Sciatic nerve (tissue), 2 donors: ENCODE measurements at regions not wholly inside any gene's neighbourhood (a gene's known extent, or its start where the extent isn't known, plus 50 kb on each side); places are given as distances from the start of the nearest gene placed in this dataset.
"Not testable (repeated sequence)": the region's sequence is repeated elsewhere in the genome, so short reads cannot be mapped to it uniquely, and the experiment has no call there.

Experiments used
- ATAC-seq: fragments of 200-7000 bp; cut with Tn5 transposase; one replicate; pipeline ENCODE4 v1.9.1; 2020; ENCODE audit warnings: mild to moderate bottlenecking, moderate library complexity
- DNase-seq: peaks from one replicate; pipeline ENCODE4 v3.0.0-alpha.2; 2020; ENCODE audit warnings: low spot score
- intact Hi-C: fragments of 100-400 bp; cut with DNase I; formaldehyde crosslinking; loops from one replicate; pipeline ENCODE4 v1.14.2; 2022
- donor health status: DM: no; HTN: no; CAD: no.
- donor health status: DM: no; HTN: no; CAD: no.

DNA sequence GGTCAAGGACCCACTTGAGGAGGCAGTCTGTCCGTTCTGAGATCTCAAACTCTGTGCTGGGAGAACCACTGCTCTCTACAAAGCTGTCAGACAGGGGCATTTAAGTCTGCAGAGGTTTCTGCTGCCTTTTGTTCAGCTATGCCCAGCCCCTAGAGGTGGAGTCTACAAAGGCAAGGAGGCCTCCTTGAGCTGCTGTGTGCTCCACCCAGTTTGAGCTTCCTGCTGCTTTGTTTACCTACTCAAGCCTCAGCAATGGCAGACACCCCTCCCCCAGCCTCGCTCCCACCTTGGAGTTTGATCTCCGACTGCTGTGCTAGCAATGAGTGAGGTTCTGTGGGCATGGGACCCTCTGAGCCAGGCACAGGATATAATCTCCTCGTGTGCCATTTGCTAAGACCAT, 156.8 kb upstream of the ARPP21 start:
- DNase-seq, intact Hi-C loops, ATAC-seq: not testable (repeated sequence)

DNA sequence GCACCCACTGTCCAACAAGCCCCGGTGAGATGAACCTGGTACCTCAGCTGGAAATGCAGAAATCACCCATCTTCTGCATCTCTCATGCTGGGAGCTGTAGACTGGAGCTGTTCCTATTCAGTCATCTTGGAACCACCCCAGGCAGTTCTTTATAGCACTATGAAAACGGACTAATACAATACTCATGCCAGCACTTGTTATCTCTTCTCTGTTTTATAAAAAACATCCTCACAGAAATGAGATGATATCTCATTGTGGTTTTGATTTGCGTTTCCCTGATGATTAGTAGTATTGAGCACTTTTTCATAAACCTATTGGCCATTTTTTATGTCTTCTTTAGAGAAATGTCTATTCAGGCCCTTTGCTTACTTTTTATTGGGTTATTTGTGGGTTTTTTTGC, 156.2 kb upstream of the ARPP21 start:
- DNase-seq: no peak
- intact Hi-C loops: no loop called here
- no peak for ATAC-seq

DNA sequence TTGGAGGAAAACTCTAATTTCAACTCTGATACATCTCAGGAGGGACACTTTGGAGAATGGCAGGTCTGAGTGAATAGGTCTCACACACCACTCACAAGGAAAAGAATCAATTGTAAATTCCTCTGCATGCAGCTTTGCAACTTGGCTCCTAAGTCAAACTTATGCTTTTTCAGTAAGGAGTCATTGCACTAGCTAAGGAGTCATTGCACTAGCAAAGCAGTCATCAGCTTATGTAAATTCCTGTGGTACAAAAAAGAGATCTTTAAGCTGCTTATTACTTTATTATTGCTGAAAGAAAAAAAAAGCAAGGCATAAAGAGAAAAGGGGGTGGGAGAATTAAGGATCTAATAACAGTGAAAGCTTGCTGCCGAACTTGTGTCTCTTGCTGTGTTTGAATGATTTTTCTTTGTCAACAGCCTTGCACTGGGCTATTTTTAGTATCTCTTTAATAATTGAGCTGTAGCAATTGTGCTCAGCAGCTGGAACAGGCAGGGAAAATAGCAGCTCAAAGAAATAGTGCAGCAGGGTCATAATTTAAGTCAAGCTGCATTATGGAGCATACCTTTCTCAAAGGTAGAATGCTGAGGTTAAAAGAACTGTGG, 154.3 kb upstream of the ARPP21 start:
- ATAC-seq: no peak
- intact Hi-C loops: no loop called here

DNA sequence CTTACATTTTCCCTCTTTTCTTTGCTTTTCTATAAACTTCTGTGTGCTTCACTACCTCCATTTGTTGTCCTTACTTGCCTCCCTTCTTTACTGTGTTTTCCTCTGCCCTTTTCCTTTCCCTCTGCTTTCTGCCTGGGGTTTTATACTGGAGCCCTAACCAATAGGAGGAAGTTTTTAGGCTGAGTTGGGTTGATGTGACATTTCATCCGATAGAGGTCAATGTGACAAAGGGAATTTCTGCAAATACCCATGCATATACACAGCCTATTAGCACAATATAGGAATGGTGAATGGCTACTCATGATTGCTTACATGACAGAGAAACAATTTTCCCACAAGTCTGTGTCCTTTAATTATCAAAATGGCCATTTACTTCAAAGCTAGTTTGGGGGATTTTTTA, 153.0 kb upstream of the ARPP21 start:
- ATAC-seq: no peak
- DNase-seq: no peak
- intact Hi-C loops: no loop called here

More for the DNA sequence above, 154.3 kb upstream of the ARPP21 start:
- no peak for DNase-seq

DNA sequence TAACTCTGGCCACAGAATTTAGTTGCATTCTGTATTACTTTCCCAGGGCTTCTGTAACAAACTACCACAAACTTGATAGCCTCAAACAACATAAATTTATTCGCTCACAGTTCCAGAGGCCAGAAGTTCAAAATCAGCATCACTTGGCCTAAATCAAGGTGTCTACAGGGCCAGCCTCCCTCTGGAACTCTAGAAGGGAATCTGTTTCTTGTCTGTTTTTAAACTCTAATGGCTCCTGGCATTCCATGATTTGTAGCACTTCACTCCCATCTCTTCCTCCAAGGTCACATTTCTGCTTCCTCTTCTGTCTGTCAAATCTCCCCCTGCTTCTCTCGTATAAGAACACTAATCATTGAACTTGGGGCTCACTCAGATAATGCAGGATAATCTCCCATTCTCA, 151.9 kb upstream of the ARPP21 start:
- intact Hi-C loops: no loop called here

DNA sequence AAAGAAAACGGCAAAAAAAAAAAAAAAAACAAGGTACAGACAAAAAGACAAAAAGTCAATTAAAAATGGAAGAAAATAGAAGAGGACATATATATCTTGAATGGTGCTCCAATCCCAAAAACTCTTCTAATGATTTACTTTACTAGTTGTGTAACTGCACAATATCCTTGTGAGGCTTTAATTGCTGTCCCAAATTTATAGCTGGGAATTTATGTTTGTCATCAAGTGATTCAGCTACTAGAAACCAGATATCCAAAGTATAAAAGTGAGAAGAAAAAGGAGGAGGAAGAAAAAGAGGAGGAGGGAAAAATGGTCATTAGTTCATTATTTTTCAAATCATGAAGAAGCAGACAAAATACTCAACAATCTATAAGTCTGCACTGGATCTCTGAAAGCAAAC, 150.8 kb upstream of the ARPP21 start:
- intact Hi-C loops: no loop called here
- no peak for ATAC-seq
- DNase-seq: no peak

More for the DNA sequence above, 151.9 kb upstream of the ARPP21 start:
- DNase-seq: no peak
- ATAC-seq: no peak

DNA sequence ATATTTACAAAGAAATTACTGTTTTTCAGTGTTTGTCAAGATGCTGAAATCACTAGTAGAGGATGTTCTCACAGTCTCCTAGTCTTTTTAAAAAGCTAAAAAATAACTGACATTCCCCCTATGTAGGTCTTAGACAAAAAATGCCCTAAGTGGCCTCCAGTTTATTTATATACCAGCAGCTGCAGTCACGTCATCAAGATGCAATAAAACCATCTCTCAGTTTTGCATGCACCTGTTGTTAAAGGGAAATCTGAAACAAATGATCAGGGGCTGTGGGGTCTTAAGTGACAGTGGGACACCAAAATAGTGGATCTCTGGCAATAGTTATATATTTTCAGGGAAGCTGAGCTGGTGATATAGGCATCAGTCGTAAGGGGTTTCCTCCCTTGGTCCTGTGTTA, 146.5 kb upstream of the ARPP21 start:
- intact Hi-C loops: no loop called here
- DNase-seq: no peak
- no peak for ATAC-seq

DNA sequence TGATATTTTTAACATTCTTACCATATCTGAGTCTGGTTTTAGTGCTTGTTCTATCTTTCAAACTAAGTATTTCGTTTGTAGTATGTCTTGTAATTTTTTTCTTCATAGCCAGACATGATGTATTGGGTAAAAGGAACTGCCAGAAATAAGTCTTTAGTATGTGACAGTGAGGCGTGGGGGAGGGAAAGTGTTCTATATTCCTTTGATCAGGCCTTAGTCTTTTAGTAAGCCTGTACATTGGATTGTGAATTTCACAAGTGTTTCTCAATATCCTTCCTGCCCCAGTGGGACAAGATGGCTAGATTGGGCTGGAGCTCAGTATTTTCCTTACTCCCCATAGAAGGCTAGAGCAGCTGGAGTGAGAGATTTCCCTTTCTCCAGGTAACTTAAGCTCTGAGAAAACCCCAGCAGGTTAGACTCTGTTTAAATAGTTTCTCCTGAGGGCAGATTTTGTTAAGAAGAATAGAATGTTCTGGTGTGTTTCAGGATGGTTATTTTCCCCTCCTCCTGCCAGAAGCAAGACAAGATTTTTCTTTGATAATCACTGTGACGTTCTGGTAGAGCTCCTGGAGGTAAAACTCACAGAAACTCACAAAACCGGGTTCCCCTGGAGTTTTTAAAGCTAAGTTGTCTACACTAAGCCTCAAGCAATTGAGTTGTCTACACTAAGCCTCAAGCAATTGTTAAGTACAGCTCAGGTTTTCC, 140.7 kb upstream of the ARPP21 start:
- intact Hi-C loops: no loop called here
- DNase-seq: no peak
- no peak for ATAC-seq

DNA sequence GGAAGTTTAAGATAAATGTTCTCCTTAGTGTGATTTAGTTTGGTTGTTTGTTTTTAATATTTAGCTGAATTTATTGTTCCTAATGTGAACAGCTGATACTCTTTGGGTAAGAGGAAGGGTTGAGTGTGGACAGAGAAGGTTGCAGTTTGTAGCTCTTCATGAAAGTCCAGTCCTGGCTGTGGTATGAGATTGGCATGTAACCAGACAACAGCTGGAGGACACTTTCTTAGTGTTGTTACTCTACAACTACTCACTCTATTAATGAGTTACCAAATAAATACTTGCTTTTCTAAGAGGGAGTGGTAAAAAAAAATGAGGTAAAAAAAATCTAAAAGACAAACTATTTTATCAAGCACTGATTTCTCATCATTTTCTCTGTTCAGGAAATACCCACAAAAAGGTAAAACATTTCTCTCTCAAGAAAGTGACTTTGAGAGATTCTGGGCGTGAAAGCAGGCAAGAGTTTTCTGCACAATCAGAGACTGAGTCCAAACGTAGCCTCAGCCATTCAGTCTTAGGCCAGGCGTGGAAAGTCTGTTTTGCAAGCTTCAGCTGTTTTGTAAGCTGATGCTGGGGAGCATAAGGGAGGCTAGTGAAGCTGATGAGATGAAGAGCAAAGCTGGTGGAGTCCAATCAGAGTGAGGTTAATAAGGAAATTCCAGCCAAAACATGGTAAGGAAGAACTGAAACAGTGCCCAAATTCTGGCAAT, 138.5 kb upstream of the ARPP21 start:
- no peak for ATAC-seq
- no peak for DNase-seq
- intact Hi-C loops: no loop called here

DNA sequence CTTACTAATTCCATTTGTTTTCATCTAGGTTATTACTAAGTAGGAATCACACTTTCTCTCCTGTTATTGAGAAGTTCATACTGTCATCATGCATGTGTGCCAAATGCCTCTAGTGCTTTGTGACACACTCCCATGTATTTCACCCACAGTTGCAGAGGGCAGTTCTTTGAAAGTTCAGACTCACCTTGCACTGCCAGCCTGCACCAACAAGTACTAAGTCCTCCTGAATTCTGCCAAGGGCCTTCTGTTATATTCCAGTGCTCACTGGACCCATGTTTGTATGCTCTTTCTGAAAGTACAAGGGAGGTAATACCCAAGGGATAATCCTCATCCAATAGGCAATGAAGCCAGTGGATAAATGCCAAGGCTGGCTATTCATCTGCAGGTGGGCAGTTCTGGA, 136.6 kb upstream of the ARPP21 start:
- ATAC-seq (no peak), DNase-seq (no peak)
- intact Hi-C loops: no loop called here

DNA sequence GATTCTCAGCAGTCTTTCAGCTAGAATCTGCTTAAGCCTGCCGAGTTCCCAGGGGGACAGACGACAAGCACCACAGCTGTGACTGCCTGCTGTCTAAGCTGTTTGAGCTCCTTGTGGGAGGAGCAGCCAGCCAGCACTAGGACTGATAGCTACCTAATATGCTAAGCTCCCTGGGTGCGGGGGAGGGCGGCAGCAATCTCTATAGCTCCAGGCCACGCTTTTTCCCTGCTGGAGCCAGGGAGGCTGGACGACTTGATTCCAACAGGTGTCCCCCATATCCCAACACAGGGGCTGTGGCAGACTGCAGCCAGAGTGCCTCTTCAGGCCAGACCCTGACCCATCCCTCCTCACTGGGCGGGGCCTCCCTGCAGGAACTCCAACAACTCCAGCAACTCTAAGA, 134.1 kb upstream of the ARPP21 start:
- intact Hi-C loops: no loop called here
- no peak for DNase-seq
- no peak for ATAC-seq

DNA sequence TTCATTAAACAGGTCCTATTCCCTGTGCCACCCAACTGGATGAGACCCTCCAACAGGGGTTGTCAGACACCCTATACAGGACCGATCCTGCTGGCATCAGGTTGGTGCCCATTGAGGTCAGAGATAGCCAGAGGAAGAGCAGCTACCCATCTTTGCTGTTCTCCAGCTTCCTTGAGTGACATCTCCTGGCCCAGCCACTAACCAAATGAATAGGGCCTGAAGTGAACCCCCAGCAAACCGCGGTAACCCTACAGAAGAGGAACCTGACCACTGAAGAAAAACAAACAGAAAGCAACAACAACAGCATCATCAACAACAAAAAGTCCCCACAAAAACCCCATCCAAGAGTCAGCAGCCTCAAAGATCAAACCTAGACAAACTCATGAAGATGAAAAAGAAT, 133.6 kb upstream of the ARPP21 start:
- intact Hi-C loops: no loop called here
- ATAC-seq (no peak), DNase-seq (no peak)

DNA sequence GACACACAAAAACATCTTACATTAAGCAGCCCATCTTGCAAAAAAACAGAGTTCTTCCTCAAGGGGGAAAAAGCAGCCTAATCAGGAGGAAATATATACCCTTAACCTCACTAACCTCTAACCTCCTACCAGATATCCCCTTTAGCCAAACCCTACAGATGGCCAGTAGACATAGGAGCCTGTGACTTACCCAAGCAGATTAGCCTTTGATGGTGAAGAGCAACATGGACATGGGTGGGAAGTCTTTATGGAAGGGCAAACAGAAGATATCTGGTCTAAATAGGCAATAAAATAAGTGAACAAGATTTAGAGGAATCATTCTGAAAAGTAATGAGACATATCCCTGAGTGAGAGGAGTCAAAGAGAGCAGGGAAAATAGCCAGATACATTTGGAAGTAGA, 119.4 kb upstream of the ARPP21 start:
- intact Hi-C loops: no loop called here
- ATAC-seq (no peak), DNase-seq (no peak)

DNA sequence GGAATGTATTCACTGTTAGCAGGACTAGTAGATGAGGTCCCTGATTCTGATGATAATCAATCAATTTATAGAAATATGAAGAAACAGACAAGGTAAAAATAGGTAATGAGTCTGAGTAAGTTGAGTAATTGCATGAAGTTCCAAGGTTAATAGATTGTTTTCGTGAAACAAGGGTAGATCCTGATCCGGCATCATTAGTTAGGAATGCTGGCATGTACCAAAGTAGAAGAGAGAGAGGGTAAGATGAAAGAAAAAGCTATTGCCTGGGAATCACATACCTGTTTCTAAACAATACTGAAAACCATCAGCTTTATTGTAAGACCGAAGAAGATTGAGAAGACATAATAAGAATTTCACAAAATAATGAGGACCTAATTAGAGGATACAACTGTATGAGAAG, 118.1 kb upstream of the ARPP21 start:
- intact Hi-C loops: no loop called here
- ATAC-seq: no peak
- no peak for DNase-seq

DNA sequence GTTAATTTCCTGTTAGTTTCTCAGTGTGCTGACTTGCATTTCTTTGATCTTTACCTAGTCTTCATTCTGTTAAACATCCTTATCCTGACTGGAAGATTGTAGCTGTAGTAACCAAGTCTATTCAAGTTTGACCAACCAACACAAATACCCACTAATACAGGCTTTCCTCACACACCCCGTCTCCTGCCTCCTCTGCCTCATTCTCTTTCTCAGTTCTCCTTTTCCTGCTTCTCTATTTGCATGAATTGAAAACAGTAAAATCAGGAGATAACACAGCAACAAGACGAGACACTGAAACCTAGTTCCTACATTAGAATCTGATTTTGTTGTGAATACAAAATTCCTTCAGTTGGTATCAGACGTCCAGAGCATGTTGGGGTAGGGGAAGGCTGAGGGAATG, 116.9 kb upstream of the ARPP21 start:
- ATAC-seq: no peak
- intact Hi-C loops: no loop called here

DNA sequence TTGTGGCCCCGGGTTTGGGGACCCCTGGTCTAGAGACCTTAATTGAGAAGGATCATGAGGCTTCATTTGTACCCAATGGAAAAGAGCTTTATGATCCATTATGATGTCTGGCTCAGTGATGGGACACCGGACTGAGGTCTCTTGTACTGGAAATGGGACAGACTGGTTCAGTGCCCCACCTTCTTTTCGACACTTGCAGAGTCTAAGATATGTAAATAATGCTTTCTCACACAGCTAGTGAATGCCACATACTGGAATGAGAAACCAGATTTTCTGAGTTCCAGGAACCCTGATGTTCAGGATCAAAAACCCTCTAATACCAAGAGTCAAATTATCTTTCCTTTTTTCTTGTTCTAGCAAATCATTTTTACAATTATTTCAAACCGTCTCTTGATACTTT, 116.3 kb upstream of the ARPP21 start:
- no peak for DNase-seq
- ATAC-seq: no peak
- intact Hi-C loops: no loop called here

More for the DNA sequence above, 116.9 kb upstream of the ARPP21 start:
- DNase-seq: no peak

DNA sequence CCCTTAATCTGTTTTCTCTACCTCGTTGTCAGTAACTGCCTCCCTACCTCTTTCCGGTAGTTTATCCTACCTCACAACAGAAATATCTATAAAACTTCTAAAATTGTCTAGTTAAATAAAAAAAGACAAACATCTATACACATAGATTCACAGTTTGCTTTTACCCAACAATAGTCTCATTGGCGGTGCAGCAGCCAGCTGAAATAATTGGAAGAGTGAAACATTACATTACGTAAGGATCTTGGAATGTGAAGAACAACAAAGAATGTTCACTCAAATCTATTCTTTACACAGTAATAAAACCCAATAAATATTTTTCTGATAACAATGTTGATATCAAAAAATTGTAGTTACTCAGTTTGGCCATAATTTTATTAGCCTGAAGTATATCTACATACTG, 115.5 kb upstream of the ARPP21 start:
- DNase-seq (no peak), ATAC-seq (peak; percentile 48)
- intact Hi-C loops: no loop called here

DNA sequence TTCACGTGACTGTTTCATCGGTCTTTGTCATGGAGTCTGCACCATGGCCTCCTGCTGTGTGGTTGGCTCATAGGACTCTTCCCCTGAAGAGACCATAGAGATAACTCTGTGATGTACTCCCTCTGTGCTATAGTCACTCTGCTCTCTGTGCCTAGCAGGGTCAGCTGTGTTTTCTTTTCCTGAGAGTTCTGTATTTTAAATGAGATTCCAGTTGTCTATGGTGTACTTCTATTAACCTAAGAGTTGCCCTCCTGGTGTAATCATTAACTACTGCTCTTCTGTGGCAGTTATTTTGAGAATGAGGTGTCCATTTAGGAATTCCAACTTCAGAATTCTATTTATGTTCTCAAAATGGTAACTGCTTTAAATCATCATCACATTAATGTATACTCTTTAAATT, 114.5 kb upstream of the ARPP21 start:
- ATAC-seq: no peak
- intact Hi-C loops: no loop called here
- DNase-seq: no peak

DNA sequence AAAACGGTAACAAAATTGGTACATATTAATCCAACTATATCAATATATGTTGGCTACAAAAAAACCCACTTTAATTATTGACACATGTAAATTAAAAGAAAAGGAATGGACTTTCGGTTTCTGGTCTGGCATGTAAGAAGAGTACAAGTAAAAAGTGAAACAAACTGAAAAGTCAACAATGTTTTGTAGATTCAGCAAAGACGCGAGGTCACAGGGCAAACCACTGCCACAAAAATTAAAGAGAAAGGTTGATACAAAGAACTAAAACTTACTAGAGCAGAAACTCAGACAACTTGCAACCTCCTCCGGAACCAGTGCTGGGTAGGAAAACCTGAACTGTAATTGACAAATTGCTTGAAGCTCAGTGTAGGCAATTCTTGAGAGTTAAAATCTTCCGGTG, 110.6 kb upstream of the ARPP21 start:
- ATAC-seq (no peak), DNase-seq (no peak)
- intact Hi-C loops: no loop called here

DNA sequence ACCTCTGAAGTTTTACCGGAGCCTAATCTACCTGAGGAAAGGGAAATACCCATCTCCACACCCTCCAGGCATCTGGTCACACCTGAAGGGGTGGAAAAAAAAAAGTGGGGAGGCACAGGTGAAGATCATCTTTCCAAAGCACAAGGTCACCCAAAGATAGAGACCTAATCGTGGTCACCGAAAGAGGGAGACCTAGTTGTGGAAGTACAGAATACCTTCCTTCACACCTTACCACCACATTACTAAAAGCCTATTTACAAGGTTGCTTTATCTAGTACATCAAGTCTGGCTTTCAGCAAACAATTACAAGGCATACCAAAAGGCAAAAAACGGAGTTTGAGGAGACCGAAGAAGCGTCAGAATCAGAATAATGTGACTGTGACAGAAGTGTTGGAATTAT, 110.0 kb upstream of the ARPP21 start:
- ATAC-seq (no peak), DNase-seq (no peak)
- intact Hi-C loops: no loop called here

DNA sequence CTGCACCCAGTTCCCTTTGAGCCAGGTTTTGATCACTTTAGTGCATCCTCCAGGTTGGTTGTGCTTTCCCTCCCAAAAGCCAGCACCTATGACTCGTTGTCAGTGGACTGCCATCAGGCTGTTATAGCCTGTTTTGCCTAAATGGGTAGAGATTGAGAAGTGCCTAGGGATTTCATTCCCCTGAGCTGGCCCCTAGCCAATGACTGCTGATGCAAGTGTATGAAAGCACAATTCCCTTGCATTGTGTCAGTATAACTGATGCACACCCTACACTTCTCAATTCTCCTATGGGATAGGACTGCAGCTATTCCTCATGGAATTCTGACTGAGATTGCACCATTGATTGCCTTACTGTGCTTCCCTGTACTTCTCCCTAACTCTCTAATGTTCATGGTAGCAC, 102.1 kb upstream of the ARPP21 start:
- intact Hi-C loops: no loop called here
- DNase-seq (no peak), ATAC-seq (no peak)
